ENCODE measurements at regions not wholly inside any gene's neighbourhood (a gene's known extent, or its start where the extent isn't known, plus 50 kb on each side); places are given as distances from the start of the nearest gene placed in this dataset.
"Not testable (repeated sequence)": the region's sequence is repeated elsewhere in the genome, so short reads cannot be mapped to it uniquely, and the experiment has no call there.

DNA sequence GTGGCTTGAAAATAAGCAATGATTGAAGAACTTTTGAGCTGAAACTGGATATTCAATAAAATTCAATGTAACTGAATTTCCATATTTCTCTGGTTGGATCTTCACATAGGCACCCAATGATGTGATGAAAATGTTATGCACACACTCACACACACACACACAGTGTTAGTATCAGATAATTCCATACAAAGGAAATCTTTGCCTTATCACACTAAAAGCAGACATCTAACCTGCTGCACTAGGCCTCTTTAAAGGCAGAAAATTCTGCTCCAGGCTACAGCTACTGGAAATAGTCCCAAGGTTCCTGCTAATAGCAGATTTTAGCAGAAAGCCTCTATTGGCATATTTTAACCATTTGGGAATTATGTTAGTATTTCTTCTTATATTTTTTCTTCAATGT is 309.6 kb downstream of the COL11A1 start:
- no peak overlapping the region for H3K27ac ChIP-seq
- CTCF ChIA-PET = no interaction called here
- H3K36me3 ChIP-seq (ENCODE audit: low read depth) = no peaks in the 10 kb centered on the region
- no peak for TF ChIP-seq EZH2 (IDR thresholded peaks at IDR 0.05; ENCODE audit: low read depth)
- TF ChIP-seq, protein P1, sequence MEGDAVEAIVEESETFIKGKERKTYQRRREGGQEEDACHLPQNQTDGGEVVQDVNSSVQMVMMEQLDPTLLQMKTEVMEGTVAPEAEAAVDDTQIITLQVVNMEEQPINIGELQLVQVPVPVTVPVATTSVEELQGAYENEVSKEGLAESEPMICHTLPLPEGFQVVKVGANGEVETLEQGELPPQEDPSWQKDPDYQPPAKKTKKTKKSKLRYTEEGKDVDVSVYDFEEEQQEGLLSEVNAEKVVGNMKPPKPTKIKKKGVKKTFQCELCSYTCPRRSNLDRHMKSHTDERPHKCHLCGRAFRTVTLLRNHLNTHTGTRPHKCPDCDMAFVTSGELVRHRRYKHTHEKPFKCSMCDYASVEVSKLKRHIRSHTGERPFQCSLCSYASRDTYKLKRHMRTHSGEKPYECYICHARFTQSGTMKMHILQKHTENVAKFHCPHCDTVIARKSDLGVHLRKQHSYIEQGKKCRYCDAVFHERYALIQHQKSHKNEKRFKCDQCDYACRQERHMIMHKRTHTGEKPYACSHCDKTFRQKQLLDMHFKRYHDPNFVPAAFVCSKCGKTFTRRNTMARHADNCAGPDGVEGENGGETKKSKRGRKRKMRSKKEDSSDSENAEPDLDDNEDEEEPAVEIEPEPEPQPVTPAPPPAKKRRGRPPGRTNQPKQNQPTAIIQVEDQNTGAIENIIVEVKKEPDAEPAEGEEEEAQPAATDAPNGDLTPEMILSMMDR (conservative IDR thresholded peaks at IDR 0.05) = no peak
- H3K4me3 ChIP-seq = no peak overlapping the region
- BruUV-seq (replicated peaks) = no TSS peak
- H3K79me2 ChIP-seq (ENCODE audit: low read depth) = no peaks in the 10 kb centered on the region
- no peaks in the 10 kb centered on the region; the same call in 1 of the 2 replicates for H3K4me1 ChIP-seq (replicated peaks; ENCODE audit: insufficient read depth)
- no peaks in the 10 kb centered on the region for H3F3A ChIP-seq (ENCODE audit: insufficient read depth, low read depth)
- DNase-seq = no peak
- H3K9me2 ChIP-seq (ENCODE audit: insufficient read depth) = no peaks in the 10 kb centered on the region
- no peaks in the 10 kb centered on the region for H4K20me1 ChIP-seq (ENCODE audit: insufficient read depth)
- H3K27me3 ChIP-seq (ENCODE audit: insufficient read depth, low read depth) = no peaks in the 10 kb centered on the region
- H3K4me2 ChIP-seq = no peak overlapping the region
- H2AFZ ChIP-seq = no peak overlapping the region
- no peaks in the 10 kb centered on the region for H3K9me3 ChIP-seq (ENCODE audit: insufficient read depth, low read depth)
- intact Hi-C loops (cut with micrococcal nuclease; ENCODE audit: unreplicated experiment) = loop anchor here (10.0 kb wide), 1 partner anchor 234 kb away; no protein-coding TSS in a partner anchor
- POLR2A ChIA-PET (ENCODE audit: unreplicated experiment) = no interaction called here

DNA sequence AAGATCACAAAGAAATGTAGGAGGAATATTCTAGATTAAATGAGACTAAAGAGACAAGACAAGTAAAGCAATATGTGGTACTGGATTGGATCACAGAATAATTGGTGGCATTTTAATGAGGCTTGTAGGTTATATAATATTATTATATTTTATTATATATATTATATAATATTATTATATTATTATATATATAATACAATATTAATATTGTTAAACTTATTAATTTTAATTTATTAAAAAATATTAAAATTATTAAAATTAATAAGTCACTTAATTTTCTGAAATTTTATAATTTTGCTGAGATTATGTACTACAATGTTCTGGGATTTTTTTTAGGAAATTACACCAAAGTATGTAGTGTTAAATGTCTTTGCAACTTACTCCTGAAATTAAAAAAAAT is 311.9 kb downstream of the COL11A1 start:
- intact Hi-C loops (cut with micrococcal nuclease; ENCODE audit: unreplicated experiment) = loop anchor here (10.0 kb wide), 1 partner anchor 232 kb away; no protein-coding TSS in a partner anchor
- no peaks in the 10 kb centered on the region for H3K79me2 ChIP-seq (ENCODE audit: low read depth)
- no peak overlapping the region for H3K27ac ChIP-seq
- H2AFZ ChIP-seq = no peak overlapping the region
- H3K27me3 ChIP-seq (ENCODE audit: insufficient read depth, low read depth) = no peaks in the 10 kb centered on the region
- TF ChIP-seq EZH2 (IDR thresholded peaks at IDR 0.05; ENCODE audit: low read depth) = no peak
- TF ChIP-seq, protein P1 (conservative IDR thresholded peaks at IDR 0.05) = no peak
- no peaks in the 10 kb centered on the region for H3K36me3 ChIP-seq (ENCODE audit: low read depth)
- H3K4me2 ChIP-seq = no peak overlapping the region
- no TSS peak for BruUV-seq (replicated peaks)
- CTCF ChIA-PET = no interaction called here
- H3K9me3 ChIP-seq (ENCODE audit: insufficient read depth, low read depth) = no peaks in the 10 kb centered on the region
- POLR2A ChIA-PET (ENCODE audit: unreplicated experiment) = no interaction called here
- no peaks in the 10 kb centered on the region; the same call in 1 of the 2 replicates for H3K4me1 ChIP-seq (replicated peaks; ENCODE audit: insufficient read depth)
- no peaks in the 10 kb centered on the region for H3F3A ChIP-seq (ENCODE audit: insufficient read depth, low read depth)
- H3K9me2 ChIP-seq (ENCODE audit: insufficient read depth) = no peaks in the 10 kb centered on the region
- DNase-seq = no peak
- H4K20me1 ChIP-seq (ENCODE audit: insufficient read depth) = no peaks in the 10 kb centered on the region
- no peak overlapping the region for H3K4me3 ChIP-seq

DNA sequence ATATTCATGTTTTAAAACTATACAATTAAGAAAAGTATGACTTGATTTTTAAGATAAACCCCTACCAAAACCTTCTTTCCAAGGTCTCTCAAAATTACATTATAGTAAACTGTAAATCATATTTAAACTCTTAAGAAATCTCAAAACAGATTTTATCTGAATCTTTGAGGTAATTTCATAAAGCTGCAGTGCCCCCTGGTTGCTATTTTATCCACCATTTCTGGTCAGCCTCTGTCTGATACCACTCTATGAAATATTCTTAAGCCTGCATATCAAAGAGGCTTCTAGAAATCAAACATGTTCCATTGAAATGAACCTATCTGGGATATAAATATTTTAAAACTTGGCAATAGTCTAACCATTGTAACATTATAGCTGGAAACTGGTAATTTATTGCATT is 317.3 kb downstream of the COL11A1 start:
- H3K79me2 ChIP-seq (ENCODE audit: low read depth) = no peaks in the 10 kb centered on the region
- H3K27me3 ChIP-seq (ENCODE audit: insufficient read depth, low read depth) = no peaks in the 10 kb centered on the region
- H3K36me3 ChIP-seq (ENCODE audit: low read depth) = no peaks in the 10 kb centered on the region
- no peak overlapping the region for H3K27ac ChIP-seq
- no peak overlapping the region for H3K4me3 ChIP-seq
- no peaks in the 10 kb centered on the region for H3F3A ChIP-seq (ENCODE audit: insufficient read depth, low read depth)
- H3K4me1 ChIP-seq (replicated peaks; ENCODE audit: insufficient read depth) = no peaks in the 10 kb centered on the region
- intact Hi-C loops (cut with micrococcal nuclease; ENCODE audit: unreplicated experiment) = loop anchor here (10.0 kb wide), 1 partner anchor 226 kb away; no protein-coding TSS in a partner anchor
- no peak for DNase-seq
- ChIA-PET CTCF (no interaction called here), POLR2A (ENCODE audit: unreplicated experiment) (interaction anchor here (0.6 kb wide), 1 partner anchor 735 kb away, joined by 3 read pairs; no protein-coding TSS in a partner anchor)
- BruUV-seq (replicated peaks) = no TSS peak
- H2AFZ ChIP-seq = no peak overlapping the region
- H4K20me1 ChIP-seq (ENCODE audit: insufficient read depth) = no peaks in the 10 kb centered on the region
- TF ChIP-seq, protein P1 (conservative IDR thresholded peaks at IDR 0.05) = peak; percentile 59
- no peak for TF ChIP-seq EZH2 (IDR thresholded peaks at IDR 0.05; ENCODE audit: low read depth)
- H3K9me3 ChIP-seq (ENCODE audit: insufficient read depth, low read depth) = no peaks in the 10 kb centered on the region
- H3K9me2 ChIP-seq (ENCODE audit: insufficient read depth) = no peaks in the 10 kb centered on the region
- H3K4me2 ChIP-seq = no peak overlapping the region

DNA sequence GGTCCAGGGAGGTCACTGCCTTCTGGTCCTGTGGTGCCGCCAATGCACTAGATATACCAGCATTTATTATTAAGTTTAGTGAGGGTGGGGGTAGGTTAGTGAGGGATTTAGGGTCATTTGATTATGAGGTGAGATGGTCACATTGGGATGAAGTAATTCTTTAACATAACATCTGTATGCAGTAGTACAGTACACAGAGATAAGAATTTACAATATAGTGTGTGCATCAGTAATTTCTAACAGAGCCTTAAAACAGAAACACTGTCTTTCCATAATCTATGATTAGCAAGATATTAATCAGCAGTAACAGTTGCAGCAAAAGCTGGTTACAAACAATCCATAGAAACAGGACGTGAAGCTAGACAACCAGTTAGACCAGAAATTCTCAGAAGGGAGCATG is 318.4 kb downstream of the COL11A1 start:
- H3K4me2 ChIP-seq; H3K27me3 ChIP-seq (ENCODE audit: insufficient read depth, low read depth); H3K9me2 ChIP-seq (ENCODE audit: insufficient read depth); H3F3A ChIP-seq (ENCODE audit: insufficient read depth, low read depth); POLR2A ChIA-PET (ENCODE audit: unreplicated experiment); H3K4me3 ChIP-seq; H3K36me3 ChIP-seq (ENCODE audit: low read depth); CTCF ChIA-PET; H3K4me1 ChIP-seq (replicated peaks; ENCODE audit: insufficient read depth); H3K27ac ChIP-seq; DNase-seq; H3K9me3 ChIP-seq (ENCODE audit: insufficient read depth, low read depth); H2AFZ ChIP-seq; H4K20me1 ChIP-seq (ENCODE audit: insufficient read depth); H3K79me2 ChIP-seq (ENCODE audit: low read depth); BruUV-seq (replicated peaks): not testable (repeated sequence)
- intact Hi-C loops (cut with micrococcal nuclease; ENCODE audit: unreplicated experiment) = loop anchor here (10.0 kb wide), 1 partner anchor 225 kb away; no protein-coding TSS in a partner anchor

Measured in PC-9 (cell line).